ENCODE measurements at regions not wholly inside any gene's neighbourhood (a gene's known extent, or its start where the extent isn't known, plus 50 kb on each side); places are given as distances from the start of the nearest gene placed in this dataset.

DNA sequence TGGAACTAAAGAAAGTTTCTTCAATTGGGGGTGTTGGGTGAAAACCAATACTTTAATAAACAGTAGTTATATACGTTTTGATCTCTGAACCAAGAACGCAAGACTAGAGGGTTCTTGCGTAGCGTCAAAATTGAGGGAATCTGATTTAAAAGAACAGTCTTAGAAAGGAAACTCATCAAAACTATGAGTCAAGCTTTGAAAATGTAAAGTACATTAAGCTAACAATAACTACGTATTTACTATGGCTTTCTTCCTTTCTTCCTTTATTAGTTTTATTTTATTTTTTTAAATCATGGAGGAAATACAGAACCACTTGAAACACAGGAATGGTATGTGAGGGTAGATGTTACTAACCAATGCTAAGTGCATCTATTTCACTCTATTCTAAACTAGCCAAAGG is 287.0 kb upstream of the RSPO3 start:
- TF ChIP-seq, protein P1, sequence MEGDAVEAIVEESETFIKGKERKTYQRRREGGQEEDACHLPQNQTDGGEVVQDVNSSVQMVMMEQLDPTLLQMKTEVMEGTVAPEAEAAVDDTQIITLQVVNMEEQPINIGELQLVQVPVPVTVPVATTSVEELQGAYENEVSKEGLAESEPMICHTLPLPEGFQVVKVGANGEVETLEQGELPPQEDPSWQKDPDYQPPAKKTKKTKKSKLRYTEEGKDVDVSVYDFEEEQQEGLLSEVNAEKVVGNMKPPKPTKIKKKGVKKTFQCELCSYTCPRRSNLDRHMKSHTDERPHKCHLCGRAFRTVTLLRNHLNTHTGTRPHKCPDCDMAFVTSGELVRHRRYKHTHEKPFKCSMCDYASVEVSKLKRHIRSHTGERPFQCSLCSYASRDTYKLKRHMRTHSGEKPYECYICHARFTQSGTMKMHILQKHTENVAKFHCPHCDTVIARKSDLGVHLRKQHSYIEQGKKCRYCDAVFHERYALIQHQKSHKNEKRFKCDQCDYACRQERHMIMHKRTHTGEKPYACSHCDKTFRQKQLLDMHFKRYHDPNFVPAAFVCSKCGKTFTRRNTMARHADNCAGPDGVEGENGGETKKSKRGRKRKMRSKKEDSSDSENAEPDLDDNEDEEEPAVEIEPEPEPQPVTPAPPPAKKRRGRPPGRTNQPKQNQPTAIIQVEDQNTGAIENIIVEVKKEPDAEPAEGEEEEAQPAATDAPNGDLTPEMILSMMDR (conservative IDR thresholded peaks at IDR 0.05; ENCODE audit: low read length), result no peak
- TF ChIP-seq EZH2phosphoT487 (IDR thresholded peaks at IDR 0.05; ENCODE audit: borderline replicate concordance), result no peak
